ENCODE measurements at regions not wholly inside any gene's neighbourhood (a gene's known extent, or its start where the extent isn't known, plus 50 kb on each side); places are given as distances from the start of the nearest gene placed in this dataset.
A peak's percentile ranks its signal among the peaks of the same experiment; 100 is the strongest.

DNA sequence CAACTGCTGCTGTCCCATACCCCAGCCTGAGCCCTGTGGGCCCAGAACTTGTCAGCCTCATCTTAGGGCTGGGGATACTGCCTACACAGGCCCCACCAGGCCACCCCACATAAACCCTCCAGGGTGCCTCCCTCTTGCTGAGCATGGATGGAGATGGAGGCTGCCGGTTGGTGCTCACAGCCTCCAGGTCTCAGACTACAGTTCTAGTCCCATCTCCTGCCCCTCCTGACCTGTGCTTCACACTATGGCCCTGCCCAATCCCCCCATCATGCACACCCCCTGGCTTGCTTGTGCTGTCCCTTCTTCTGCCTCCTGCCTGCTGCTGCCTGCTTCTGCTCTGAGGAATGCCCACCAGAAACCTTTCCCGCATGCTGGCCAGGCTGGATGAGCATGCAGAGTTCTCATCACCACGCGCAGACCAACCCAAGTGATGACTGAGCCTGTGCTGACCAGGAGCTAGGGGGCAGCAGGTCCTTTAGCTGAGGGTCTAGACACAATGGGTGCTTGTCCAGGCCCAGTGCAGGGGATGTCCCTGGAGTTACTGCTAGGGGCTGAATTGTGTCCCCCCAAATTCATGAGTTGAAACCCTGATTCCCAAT, 138.4 kb upstream of the HS6ST1 start:
- Histone ChIP-seq H3K36me3 (ENCODE audit: insufficient read depth, low read length) (no peaks in the 10 kb centered on the region), H3K4me3 (ENCODE audit: low read length) (no peak overlapping the region), H3K9me3 (ENCODE audit: low read length) (no peaks in the 10 kb centered on the region), H3K27me3 (ENCODE audit: insufficient read depth, low read length, poor library complexity, severe bottlenecking) (no peaks in the 10 kb centered on the region), H3K27ac (ENCODE audit: low read depth, low read length) (no peak overlapping the region), H3K4me1 (ENCODE audit: insufficient read depth, low read length) (no peaks in the 10 kb centered on the region)
- POLR2A ChIA-PET = no interaction called here
- Mint-ChIP-seq H3K4me1 (no peaks in the 10 kb centered on the region), H3K27me3 (peaks cover 19 to 42% of the 10 kb centered on the region in 2 donors), H3K27ac (no peak overlapping the region), H3K36me3 (peaks cover 0 to 6% (median 0%) of the 10 kb centered on the region in 3 donors), H3K4me3 (no peak overlapping the region), H3K9me3 (peaks cover 0 to 4% (median 0%) of the 10 kb centered on the region in 5 donors)
- CTCF ChIA-PET = no interaction called here
- no peak for DNase-seq

DNA sequence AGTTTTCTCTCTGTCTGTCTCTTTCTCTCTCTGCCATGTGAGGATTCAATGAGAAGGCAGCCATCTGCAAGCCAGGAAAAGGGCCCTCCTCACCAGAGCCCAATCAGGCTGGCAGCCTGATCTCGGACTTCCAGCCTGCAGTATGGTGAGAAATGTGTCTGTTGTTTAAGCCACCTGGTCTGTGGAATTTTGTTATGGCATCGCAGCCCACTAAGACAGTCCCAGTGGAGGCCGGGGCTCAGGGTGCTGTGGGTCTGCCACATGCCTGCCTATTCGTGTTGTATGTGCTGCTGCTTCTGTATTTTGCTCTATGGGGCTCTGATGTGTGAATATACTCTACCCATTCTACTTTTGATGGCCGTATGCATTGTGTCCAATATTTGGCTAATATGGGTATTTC, 139.0 kb upstream of the HS6ST1 start:
- Mint-ChIP-seq H3K36me3 (peaks cover 0 to 6% (median 0%) of the 10 kb centered on the region in 3 donors), H3K9me3 (peaks cover 0 to 4% (median 0%) of the 10 kb centered on the region in 5 donors)

GRCh38 chr2:128458505-128458904, 139.8 kb upstream of the HS6ST1 start:
- POLR2A ChIA-PET = no interaction called here

More for the DNA sequence above, 139.0 kb upstream of the HS6ST1 start:
- Mint-ChIP-seq H3K27me3 (peaks cover 19 to 36% of the 10 kb centered on the region in 2 donors), H3K27ac (no peak overlapping the region), H3K4me1 (no peaks in the 10 kb centered on the region), H3K4me3 (no peak overlapping the region)
- Histone ChIP-seq H3K27me3 (ENCODE audit: insufficient read depth, low read length, poor library complexity, severe bottlenecking) (no peaks in the 10 kb centered on the region), H3K9me3 (ENCODE audit: low read length) (no peaks in the 10 kb centered on the region), H3K36me3 (ENCODE audit: insufficient read depth, low read length) (no peaks in the 10 kb centered on the region), H3K4me3 (ENCODE audit: low read length) (no peak overlapping the region), H3K27ac (ENCODE audit: low read depth, low read length) (no peak overlapping the region), H3K4me1 (ENCODE audit: insufficient read depth, low read length) (no peaks in the 10 kb centered on the region)
- ChIA-PET POLR2A (no interaction called here), CTCF (no interaction called here)
- no peak for DNase-seq

DNA sequence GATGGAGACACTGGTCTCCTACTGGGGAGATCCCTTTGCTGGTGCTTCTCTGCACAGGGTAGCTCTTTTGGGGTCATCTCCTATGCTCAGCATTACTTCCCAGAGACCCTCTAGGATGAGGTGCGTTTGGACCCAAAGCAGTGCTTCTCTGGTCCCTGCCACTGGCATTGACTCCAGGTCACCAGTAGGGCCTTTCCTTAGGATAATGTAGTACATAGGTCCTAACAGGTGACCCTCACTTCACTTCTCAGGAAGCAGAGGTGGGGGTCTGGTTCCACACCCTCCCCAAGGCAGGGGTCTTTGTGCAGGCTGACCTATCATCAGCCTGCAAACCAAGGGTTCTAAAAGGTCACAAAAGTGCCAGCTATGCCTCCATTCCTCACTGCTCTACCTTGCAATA, 145.8 kb upstream of the HS6ST1 start:
- CTCF ChIA-PET = no interaction called here
- Mint-ChIP-seq H3K9me3 (peaks cover 11 to 20% (median 15%) of the 10 kb centered on the region in 5 donors), H3K27me3 (peaks cover 0 to 3% of the 10 kb centered on the region in 2 donors), H3K36me3 (peaks cover 0 to 8% (median 2%) of the 10 kb centered on the region in 3 donors), H3K4me1 (no peaks in the 10 kb centered on the region), H3K4me3 (no peak overlapping the region), H3K27ac (no peak overlapping the region)
- DNase-seq = no peak
- Histone ChIP-seq H3K36me3 (ENCODE audit: insufficient read depth, low read length) (no peaks in the 10 kb centered on the region), H3K27ac (ENCODE audit: low read depth, low read length) (no peak overlapping the region), H3K4me3 (ENCODE audit: low read length) (no peak overlapping the region), H3K4me1 (ENCODE audit: insufficient read depth, low read length) (no peaks in the 10 kb centered on the region), H3K9me3 (ENCODE audit: low read length) (no peaks in the 10 kb centered on the region), H3K27me3 (ENCODE audit: insufficient read depth, low read length, poor library complexity, severe bottlenecking) (no peaks in the 10 kb centered on the region)
- POLR2A ChIA-PET = no interaction called here

More at GRCh38 chr2:128458505-128458904, 139.8 kb upstream of the HS6ST1 start:
- Histone ChIP-seq H3K4me1 (ENCODE audit: insufficient read depth, low read length) (no peaks in the 10 kb centered on the region), H3K9me3 (ENCODE audit: low read length) (no peaks in the 10 kb centered on the region), H3K27ac (ENCODE audit: low read depth, low read length) (no peak overlapping the region), H3K4me3 (ENCODE audit: low read length) (no peak overlapping the region), H3K36me3 (ENCODE audit: insufficient read depth, low read length) (no peaks in the 10 kb centered on the region), H3K27me3 (ENCODE audit: insufficient read depth, low read length, poor library complexity, severe bottlenecking) (no peaks in the 10 kb centered on the region)
- Mint-ChIP-seq H3K36me3 (peaks cover 0 to 6% (median 0%) of the 10 kb centered on the region in 3 donors), H3K4me1 (no peaks in the 10 kb centered on the region), H3K4me3 (no peak overlapping the region), H3K9me3 (peaks cover 0 to 4% (median 0%) of the 10 kb centered on the region in 5 donors), H3K27ac (no peak overlapping the region), H3K27me3 (peaks cover 19 to 31% of the 10 kb centered on the region in 2 donors)
- DNase-seq = no peak
- CTCF ChIA-PET = no interaction called here

DNA sequence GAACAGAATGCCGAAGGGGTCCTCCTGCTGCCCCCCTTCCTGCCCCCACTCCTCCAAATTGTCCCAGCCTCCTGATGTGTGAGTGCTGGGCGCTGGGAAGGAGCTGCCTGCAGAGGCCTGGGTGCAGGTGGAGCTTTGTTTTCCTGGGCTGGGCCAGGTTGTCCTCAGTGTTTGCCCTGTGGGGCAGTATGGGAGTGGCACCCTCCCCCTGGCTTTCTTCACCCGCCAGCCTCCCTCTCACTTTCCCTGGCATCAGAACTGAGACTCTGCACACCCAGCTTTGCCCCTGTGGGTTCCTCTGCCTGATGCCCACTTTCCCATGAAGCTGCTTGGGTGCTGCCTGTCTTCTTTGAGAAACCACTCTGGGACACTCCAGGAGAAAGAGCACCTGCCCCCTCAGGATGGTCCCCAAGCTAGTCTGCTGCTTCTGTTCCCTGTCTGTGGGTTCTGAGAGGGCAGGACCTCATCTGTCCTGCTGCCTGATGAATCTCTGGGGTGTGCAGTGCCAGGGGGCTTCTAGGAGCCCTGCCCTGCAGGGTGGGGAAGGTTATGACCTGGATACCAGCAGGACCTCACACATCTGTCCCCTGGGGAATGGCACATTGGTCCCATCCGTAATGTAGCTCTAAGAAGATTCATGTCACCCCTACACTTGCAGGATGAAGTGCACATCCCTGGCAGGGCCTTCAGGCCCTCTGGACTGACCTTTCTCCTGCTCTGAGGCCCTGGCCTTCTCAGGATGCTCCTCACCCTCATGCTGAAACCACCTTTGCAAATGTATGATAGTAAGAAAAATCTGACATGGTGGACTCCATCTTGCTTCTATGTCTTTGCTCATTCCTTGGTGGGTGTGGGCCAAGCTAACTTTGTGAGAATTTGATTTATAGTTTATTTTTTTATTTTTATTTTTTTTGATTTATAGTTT, 146.8 kb upstream of the HS6ST1 start:
- H3K9me3 ChIP-seq (ENCODE audit: low read length) = no peaks in the 10 kb centered on the region
- H3K36me3 ChIP-seq (ENCODE audit: insufficient read depth, low read length) = no peaks in the 10 kb centered on the region
- H3K9me3 Mint-ChIP-seq = peaks cover 11 to 31% (median 22%) of the 10 kb centered on the region in 5 donors
- H3K27ac ChIP-seq (ENCODE audit: low read depth, low read length) = no peak overlapping the region
- POLR2A ChIA-PET = no interaction called here
- H3K4me1 ChIP-seq (ENCODE audit: insufficient read depth, low read length) = no peaks in the 10 kb centered on the region
- H3K4me3 ChIP-seq (ENCODE audit: low read length) = no peak overlapping the region
- no peaks in the 10 kb centered on the region for H3K27me3 ChIP-seq (ENCODE audit: insufficient read depth, low read length, poor library complexity, severe bottlenecking)
- no peak overlapping the region for H3K4me3 Mint-ChIP-seq
- no peaks in the 10 kb centered on the region for H3K4me1 Mint-ChIP-seq
- peaks cover 0 to 8% (median 2%) of the 10 kb centered on the region in 3 donors for H3K36me3 Mint-ChIP-seq
- H3K27me3 Mint-ChIP-seq = peaks cover 0 to 3% of the 10 kb centered on the region in 2 donors
- H3K27ac Mint-ChIP-seq = no peak overlapping the region
- CTCF ChIA-PET = no interaction called here
- no peak for DNase-seq

GRCh38 chr2:128466376-128466775, 147.7 kb upstream of the HS6ST1 start:
- no peak for DNase-seq

GRCh38 chr2:128466776-128467175, 148.1 kb upstream of the HS6ST1 start:
- no peaks in the 10 kb centered on the region for H3K9me3 ChIP-seq (ENCODE audit: low read length)
- CTCF ChIA-PET = no interaction called here
- DNase-seq = no peak

More at GRCh38 chr2:128466376-128466775, 147.7 kb upstream of the HS6ST1 start:
- Mint-ChIP-seq H3K4me3 (no peak overlapping the region), H3K27me3 (peaks cover 0 to 5% of the 10 kb centered on the region in 2 donors), H3K4me1 (no peaks in the 10 kb centered on the region), H3K27ac (no peak overlapping the region), H3K36me3 (peaks cover 0 to 8% (median 2%) of the 10 kb centered on the region in 3 donors), H3K9me3 (peaks cover 11 to 30% (median 25%) of the 10 kb centered on the region in 5 donors)
- no peaks in the 10 kb centered on the region for H3K9me3 ChIP-seq (ENCODE audit: low read length)
- no peaks in the 10 kb centered on the region for H3K27me3 ChIP-seq (ENCODE audit: insufficient read depth, low read length, poor library complexity, severe bottlenecking)
- ChIA-PET CTCF (no interaction called here), POLR2A (no interaction called here)
- H3K36me3 ChIP-seq (ENCODE audit: insufficient read depth, low read length) = no peaks in the 10 kb centered on the region
- H3K4me1 ChIP-seq (ENCODE audit: insufficient read depth, low read length) = no peaks in the 10 kb centered on the region
- H3K27ac ChIP-seq (ENCODE audit: low read depth, low read length) = no peak overlapping the region
- H3K4me3 ChIP-seq (ENCODE audit: low read length) = no peak overlapping the region

GRCh38 chr2:128467321-128467969, 148.8 kb upstream of the HS6ST1 start:
- Mint-ChIP-seq H3K27ac (peak overlapping the region in 1 of 8 donors; percentile 76), H3K4me1 (no peaks in the 10 kb centered on the region), H3K4me3 (no peak overlapping the region), H3K27me3 (peaks cover 0 to 5% of the 10 kb centered on the region in 2 donors), H3K36me3 (peaks cover 0 to 8% (median 2%) of the 10 kb centered on the region in 3 donors), H3K9me3 (peaks cover 11 to 30% (median 29%) of the 10 kb centered on the region in 5 donors)
- H3K4me3 ChIP-seq (ENCODE audit: low read length) = no peak overlapping the region
- DNase-seq = no peak
- no peaks in the 10 kb centered on the region for H3K4me1 ChIP-seq (ENCODE audit: insufficient read depth, low read length)
- H3K27me3 ChIP-seq (ENCODE audit: insufficient read depth, low read length, poor library complexity, severe bottlenecking) = no peaks in the 10 kb centered on the region
- no peak overlapping the region for H3K27ac ChIP-seq (ENCODE audit: low read depth, low read length)
- H3K36me3 ChIP-seq (ENCODE audit: insufficient read depth, low read length) = no peaks in the 10 kb centered on the region
- H3K9me3 ChIP-seq (ENCODE audit: low read length) = no peaks in the 10 kb centered on the region
- POLR2A ChIA-PET = no interaction called here
- CTCF ChIA-PET = no interaction called here

More at GRCh38 chr2:128466776-128467175, 148.1 kb upstream of the HS6ST1 start:
- no peaks in the 10 kb centered on the region for H3K4me1 ChIP-seq (ENCODE audit: insufficient read depth, low read length)
- H3K4me3 ChIP-seq (ENCODE audit: low read length) = no peak overlapping the region
- POLR2A ChIA-PET = no interaction called here
- no peaks in the 10 kb centered on the region for H3K36me3 ChIP-seq (ENCODE audit: insufficient read depth, low read length)
- Mint-ChIP-seq H3K4me1 (no peaks in the 10 kb centered on the region), H3K27me3 (peaks cover 0 to 5% of the 10 kb centered on the region in 2 donors), H3K4me3 (no peak overlapping the region), H3K9me3 (peaks cover 11 to 30% (median 25%) of the 10 kb centered on the region in 5 donors), H3K27ac (no peak overlapping the region), H3K36me3 (peaks cover 0 to 8% (median 2%) of the 10 kb centered on the region in 3 donors)
- H3K27me3 ChIP-seq (ENCODE audit: insufficient read depth, low read length, poor library complexity, severe bottlenecking) = no peaks in the 10 kb centered on the region
- H3K27ac ChIP-seq (ENCODE audit: low read depth, low read length) = no peak overlapping the region
